ENCODE measurements at regions not wholly inside any gene's neighbourhood (a gene's known extent, or its start where the extent isn't known, plus 50 kb on each side); places are given as distances from the start of the nearest gene placed in this dataset.

- H3K9me3 ChIP-seq (ENCODE audit: control insufficient read depth in 2 of 2, insufficient read depth in 1 of 2, low read depth in 1 of 2, low read length in 1 of 2): no peaks in the 10 kb centered on the region
- H3K4me1 ChIP-seq (ENCODE audit: control insufficient read depth in 2 of 2, insufficient read depth in 2 of 2, low read length in 1 of 2): no peaks in the 10 kb centered on the region
- H3K27ac ChIP-seq (ENCODE audit: low read depth in 2 of 2, low read length in 1 of 2): no peak overlapping the region
- no peak overlapping the region for H3K4me3 ChIP-seq (ENCODE audit: low read depth in 1 of 2, low read length in 2 of 2)
- no peaks in the 10 kb centered on the region for H3K27me3 ChIP-seq (ENCODE audit: control insufficient read depth in 1 of 2, insufficient read depth in 2 of 2, low read length in 2 of 2)
- no peaks in the 10 kb centered on the region for H3K36me3 ChIP-seq (ENCODE audit: control insufficient read depth in 2 of 2, insufficient read depth in 2 of 2, low read length in 1 of 2)
- WGBS, 2 donors: 56 to 71% methylated on average over 2 of the region's 2 CpGs
Measured at GRCh38 chrX:5057786-5058185, 1170.9 kb downstream of the NLGN4X start.

- no peaks in the 10 kb centered on the region for H3K9me3 ChIP-seq (ENCODE audit: control insufficient read depth in 2 of 2, insufficient read depth in 1 of 2, low read depth in 1 of 2, low read length in 1 of 2)
- H3K27me3 ChIP-seq (ENCODE audit: control insufficient read depth in 1 of 2, insufficient read depth in 2 of 2, low read length in 2 of 2): no peaks in the 10 kb centered on the region
- H3K4me3 ChIP-seq (ENCODE audit: low read depth in 1 of 2, low read length in 2 of 2): no peak overlapping the region
- no peaks in the 10 kb centered on the region for H3K4me1 ChIP-seq (ENCODE audit: control insufficient read depth in 2 of 2, insufficient read depth in 2 of 2, low read length in 1 of 2)
- no peaks in the 10 kb centered on the region for H3K36me3 ChIP-seq (ENCODE audit: control insufficient read depth in 2 of 2, insufficient read depth in 2 of 2, low read length in 1 of 2)
- no peak overlapping the region for H3K27ac ChIP-seq (ENCODE audit: low read depth in 2 of 2, low read length in 1 of 2)
Measured at GRCh38 chrX:5054852-5055251, 1173.8 kb downstream of the NLGN4X start.

GRCh38 chrX:5051831-5052491, 1176.7 kb downstream of the NLGN4X start:
- no peak overlapping the region for H3K4me3 ChIP-seq (ENCODE audit: low read depth in 1 of 2, low read length in 2 of 2)
- no peaks in the 10 kb centered on the region for H3K9me3 ChIP-seq (ENCODE audit: control insufficient read depth in 2 of 2, insufficient read depth in 1 of 2, low read depth in 1 of 2, low read length in 1 of 2)
- no peaks in the 10 kb centered on the region for H3K27me3 ChIP-seq (ENCODE audit: control insufficient read depth in 1 of 2, insufficient read depth in 2 of 2, low read length in 2 of 2)
- H3K36me3 ChIP-seq (ENCODE audit: control insufficient read depth in 2 of 2, insufficient read depth in 2 of 2, low read length in 1 of 2): no peaks in the 10 kb centered on the region
- H3K4me1 ChIP-seq (ENCODE audit: control insufficient read depth in 2 of 2, insufficient read depth in 2 of 2, low read length in 1 of 2): no peaks in the 10 kb centered on the region
- no peak overlapping the region for H3K27ac ChIP-seq (ENCODE audit: low read depth in 2 of 2, low read length in 1 of 2)
- WGBS, 2 donors: 27 to 28% methylated on average over 5 of the region's 5 CpGs

- 93 to 95% methylated on average over 3 of the region's 3 CpGs for WGBS, 2 donors
- Histone ChIP-seq H3K27ac (ENCODE audit: low read depth in 2 of 2, low read length in 1 of 2) (no peak overlapping the region), H3K27me3 (ENCODE audit: control insufficient read depth in 1 of 2, insufficient read depth in 2 of 2, low read length in 2 of 2) (no peaks in the 10 kb centered on the region), H3K36me3 (ENCODE audit: control insufficient read depth in 2 of 2, insufficient read depth in 2 of 2, low read length in 1 of 2) (no peaks in the 10 kb centered on the region), H3K4me1 (ENCODE audit: control insufficient read depth in 2 of 2, insufficient read depth in 2 of 2, low read length in 1 of 2) (no peaks in the 10 kb centered on the region), H3K4me3 (ENCODE audit: low read depth in 1 of 2, low read length in 2 of 2) (no peak overlapping the region), H3K9me3 (ENCODE audit: control insufficient read depth in 2 of 2, insufficient read depth in 1 of 2, low read depth in 1 of 2, low read length in 1 of 2) (no peaks in the 10 kb centered on the region)
Measured at GRCh38 chrX:5042563-5042962, 1186.1 kb downstream of the NLGN4X start.

- 91 to 94% methylated on average over 7 of the region's 7 CpGs for WGBS, 2 donors
- no peaks in the 10 kb centered on the region for H3K27me3 ChIP-seq (ENCODE audit: control insufficient read depth in 1 of 2, insufficient read depth in 2 of 2, low read length in 2 of 2)
- H3K4me3 ChIP-seq (ENCODE audit: low read depth in 1 of 2, low read length in 2 of 2): no peak overlapping the region
- H3K36me3 ChIP-seq (ENCODE audit: control insufficient read depth in 2 of 2, insufficient read depth in 2 of 2, low read length in 1 of 2): no peaks in the 10 kb centered on the region
- no peak overlapping the region for H3K27ac ChIP-seq (ENCODE audit: low read depth in 2 of 2, low read length in 1 of 2)
- no peaks in the 10 kb centered on the region for H3K9me3 ChIP-seq (ENCODE audit: control insufficient read depth in 2 of 2, insufficient read depth in 1 of 2, low read depth in 1 of 2, low read length in 1 of 2)
- H3K4me1 ChIP-seq (ENCODE audit: control insufficient read depth in 2 of 2, insufficient read depth in 2 of 2, low read length in 1 of 2): no peaks in the 10 kb centered on the region
Measured at GRCh38 chrX:5031792-5032191, 1196.9 kb downstream of the NLGN4X start.

GRCh38 chrX:5015451-5015850, 1213.2 kb downstream of the NLGN4X start:
- Histone ChIP-seq H3K9me3 (ENCODE audit: control insufficient read depth in 2 of 2, insufficient read depth in 1 of 2, low read depth in 1 of 2, low read length in 1 of 2) (peaks cover 0 to 3% of the 10 kb centered on the region in 2 donors), H3K4me1 (ENCODE audit: control insufficient read depth in 2 of 2, insufficient read depth in 2 of 2, low read length in 1 of 2) (no peaks in the 10 kb centered on the region), H3K36me3 (ENCODE audit: control insufficient read depth in 2 of 2, insufficient read depth in 2 of 2, low read length in 1 of 2) (no peaks in the 10 kb centered on the region), H3K27ac (ENCODE audit: low read depth in 2 of 2, low read length in 1 of 2) (no peak overlapping the region), H3K4me3 (ENCODE audit: low read depth in 1 of 2, low read length in 2 of 2) (no peak overlapping the region), H3K27me3 (ENCODE audit: control insufficient read depth in 1 of 2, insufficient read depth in 2 of 2, low read length in 2 of 2) (no peaks in the 10 kb centered on the region)
- 73 to 79% methylated on average over 2 of the region's 2 CpGs for WGBS, 2 donors

GRCh38 chrX:4994855-4995254, 1233.8 kb downstream of the NLGN4X start:
- Histone ChIP-seq H3K27ac (ENCODE audit: low read depth in 2 of 2, low read length in 1 of 2) (no peak overlapping the region), H3K36me3 (ENCODE audit: control insufficient read depth in 2 of 2, insufficient read depth in 2 of 2, low read length in 1 of 2) (no peaks in the 10 kb centered on the region), H3K9me3 (ENCODE audit: control insufficient read depth in 2 of 2, insufficient read depth in 1 of 2, low read depth in 1 of 2, low read length in 1 of 2) (no peaks in the 10 kb centered on the region), H3K4me3 (ENCODE audit: low read depth in 1 of 2, low read length in 2 of 2) (no peak overlapping the region), H3K4me1 (ENCODE audit: control insufficient read depth in 2 of 2, insufficient read depth in 2 of 2, low read length in 1 of 2) (no peaks in the 10 kb centered on the region), H3K27me3 (ENCODE audit: control insufficient read depth in 1 of 2, insufficient read depth in 2 of 2, low read length in 2 of 2) (no peaks in the 10 kb centered on the region)
- 73 to 79% methylated on average over 1 of the region's 1 CpG for WGBS, 2 donors

- H3K4me1 ChIP-seq (ENCODE audit: control insufficient read depth in 2 of 2, insufficient read depth in 2 of 2, low read length in 1 of 2): no peaks in the 10 kb centered on the region
- H3K4me3 ChIP-seq (ENCODE audit: low read depth in 1 of 2, low read length in 2 of 2): no peak overlapping the region
- H3K27ac ChIP-seq (ENCODE audit: low read depth in 2 of 2, low read length in 1 of 2): no peak overlapping the region
- H3K36me3 ChIP-seq (ENCODE audit: control insufficient read depth in 2 of 2, insufficient read depth in 2 of 2, low read length in 1 of 2): no peaks in the 10 kb centered on the region
- no peaks in the 10 kb centered on the region for H3K9me3 ChIP-seq (ENCODE audit: control insufficient read depth in 2 of 2, insufficient read depth in 1 of 2, low read depth in 1 of 2, low read length in 1 of 2)
- WGBS, 2 donors: 41 to 65% methylated on average over 1 of the region's 1 CpG
- H3K27me3 ChIP-seq (ENCODE audit: control insufficient read depth in 1 of 2, insufficient read depth in 2 of 2, low read length in 2 of 2): no peaks in the 10 kb centered on the region
Measured at GRCh38 chrX:4978613-4979012, 1250.1 kb downstream of the NLGN4X start.

GRCh38 chrX:4971646-4972045, 1257.0 kb downstream of the NLGN4X start:
- Histone ChIP-seq H3K27me3 (ENCODE audit: control insufficient read depth in 1 of 2, insufficient read depth in 2 of 2, low read length in 2 of 2) (no peaks in the 10 kb centered on the region), H3K9me3 (ENCODE audit: control insufficient read depth in 2 of 2, insufficient read depth in 1 of 2, low read depth in 1 of 2, low read length in 1 of 2) (peaks cover 0 to 3% of the 10 kb centered on the region in 2 donors), H3K36me3 (ENCODE audit: control insufficient read depth in 2 of 2, insufficient read depth in 2 of 2, low read length in 1 of 2) (no peaks in the 10 kb centered on the region), H3K27ac (ENCODE audit: low read depth in 2 of 2, low read length in 1 of 2) (no peak overlapping the region), H3K4me3 (ENCODE audit: low read depth in 1 of 2, low read length in 2 of 2) (no peak overlapping the region), H3K4me1 (ENCODE audit: control insufficient read depth in 2 of 2, insufficient read depth in 2 of 2, low read length in 1 of 2) (no peaks in the 10 kb centered on the region)
- 59 to 68% methylated on average over 2 of the region's 2 CpGs for WGBS, 2 donors

DNA sequence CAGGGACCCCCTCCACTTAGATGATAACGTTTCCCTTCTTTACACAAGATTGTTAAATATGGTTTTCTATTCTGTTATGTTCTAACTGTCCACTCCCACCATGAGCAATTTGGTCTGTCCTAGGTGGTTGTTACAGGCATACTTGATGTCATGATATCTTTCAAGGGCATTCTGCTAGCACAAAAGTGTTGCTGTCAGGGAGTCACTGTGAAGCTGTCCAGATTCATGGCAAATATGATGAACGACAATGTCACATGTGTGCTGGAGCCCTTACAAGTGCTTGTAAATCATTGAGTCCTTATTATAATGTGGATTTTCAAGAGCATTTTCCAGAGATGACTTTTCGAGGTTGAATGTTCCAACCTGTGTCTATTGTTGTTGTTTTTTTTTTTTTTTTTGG, 1250.7 kb upstream of the PRKX start:
- peaks cover 0 to 3% of the 10 kb centered on the region in 2 donors for H3K9me3 ChIP-seq (ENCODE audit: control insufficient read depth in 2 of 2, insufficient read depth in 1 of 2, low read depth in 1 of 2, low read length in 1 of 2)
- no peak overlapping the region for H3K4me3 ChIP-seq (ENCODE audit: low read depth in 1 of 2, low read length in 2 of 2)
- no peaks in the 10 kb centered on the region for H3K4me1 ChIP-seq (ENCODE audit: control insufficient read depth in 2 of 2, insufficient read depth in 2 of 2, low read length in 1 of 2)
- no peaks in the 10 kb centered on the region for H3K36me3 ChIP-seq (ENCODE audit: control insufficient read depth in 2 of 2, insufficient read depth in 2 of 2, low read length in 1 of 2)
- H3K27me3 ChIP-seq (ENCODE audit: control insufficient read depth in 1 of 2, insufficient read depth in 2 of 2, low read length in 2 of 2): no peaks in the 10 kb centered on the region
- no peak overlapping the region for H3K27ac ChIP-seq (ENCODE audit: low read depth in 2 of 2, low read length in 1 of 2)
- 68 to 82% methylated on average over 3 of the region's 3 CpGs for WGBS, 2 donors

All from esophagus (tissue), 2 donors.